GM12891 (cell line): ENCODE measurements at regions not wholly inside any gene's neighbourhood (a gene's known extent, or its start where the extent isn't known, plus 50 kb on each side); places are given as distances from the start of the nearest gene placed in this dataset.
"Not testable (repeated sequence)": the region's sequence is repeated elsewhere in the genome, so short reads cannot be mapped to it uniquely, and the experiment has no call there.

Experiments used
- DNase-seq: peaks from one replicate; pipeline ENCODE4 v3.0.0; 2011; ENCODE audit warnings: low spot score; ENCODE audit not compliant: insufficient read length
- FAIRE-seq: peaks from 2 replicates; lab custom pipeline; 2011; peaks lifted over from hg19 to GRCh38; lab: Jason Lieb, UNC
- PAX5 ChIP-seq: IDR thresholded peaks from 2 replicates; pipeline ENCODE4 v1.6.1; 2011; ENCODE audit warnings: low read length, moderate library complexity, mild to moderate bottlenecking; ENCODE audit not compliant: insufficient read depth, severe bottlenecking
- POLR2A ChIP-seq: IDR thresholded peaks from 2 replicates; pipeline ENCODE4 v1.6.1; 2011; ENCODE audit warnings: low read depth, low read length, control low read depth
- POLR2AphosphoS5 ChIP-seq: IDR thresholded peaks from 2 replicates; pipeline ENCODE4 v1.6.1; 2011; ENCODE audit warnings: low read depth, low read length, control low read depth
- POU2F2 ChIP-seq: IDR thresholded peaks from 2 replicates; pipeline ENCODE4 v1.6.1; 2011; ENCODE audit warnings: low read depth, mild to moderate bottlenecking, control low read depth, low read length, moderate library complexity
- SPI1 ChIP-seq: IDR thresholded peaks from 2 replicates; pipeline ENCODE4 v1.6.1; 2011; ENCODE audit warnings: low read depth, low read length, control low read depth
- TAF1 ChIP-seq: IDR thresholded peaks from 2 replicates; pipeline ENCODE4 v1.6.1; 2011; ENCODE audit warnings: low read depth, low read length, control low read depth

GRCh38 chr14:38039496-38039895, 168.2 kb upstream of the SSTR1 start:
- no peak for FAIRE-seq
- TF ChIP-seq POLR2A: no peak
- TF ChIP-seq POLR2AphosphoS5: no peak
- TF ChIP-seq TAF1: no peak
- no peak for TF ChIP-seq POU2F2
- no peak for TF ChIP-seq PAX5
- no peak for TF ChIP-seq SPI1
- DNase-seq: no peak

GRCh38 chr14:38040411-38040810, 167.3 kb upstream of the SSTR1 start:
- no peak for TF ChIP-seq POLR2A
- TF ChIP-seq PAX5: no peak
- TF ChIP-seq POLR2AphosphoS5: no peak
- TF ChIP-seq TAF1: no peak
- no peak for TF ChIP-seq SPI1
- TF ChIP-seq POU2F2: no peak
- no peak for DNase-seq
- FAIRE-seq: no peak

GRCh38 chr14:38042322-38042721, 165.4 kb upstream of the SSTR1 start:
- TF ChIP-seq PAX5: no peak
- TF ChIP-seq POU2F2: no peak
- TF ChIP-seq SPI1: no peak
- no peak for TF ChIP-seq TAF1
- no peak for TF ChIP-seq POLR2A
- no peak for TF ChIP-seq POLR2AphosphoS5
- no peak for DNase-seq
- FAIRE-seq: no peak

GRCh38 chr14:38044710-38045109, 163.0 kb upstream of the SSTR1 start:
- no peak for TF ChIP-seq PAX5
- TF ChIP-seq POLR2A: no peak
- no peak for TF ChIP-seq SPI1
- no peak for TF ChIP-seq POU2F2
- TF ChIP-seq TAF1: no peak
- no peak for TF ChIP-seq POLR2AphosphoS5
- DNase-seq (no peak), FAIRE-seq (no peak)

- TF ChIP-seq SPI1 (no peak), POU2F2 (no peak), PAX5 (no peak), POLR2AphosphoS5 (no peak)
- DNase-seq (no peak), FAIRE-seq (no peak)
Measured at GRCh38 chr14:38045461-38045860, 162.2 kb upstream of the SSTR1 start.

- TF ChIP-seq PAX5: no peak
- TF ChIP-seq POLR2A: no peak
- no peak for TF ChIP-seq TAF1
- TF ChIP-seq POLR2AphosphoS5: no peak
- no peak for TF ChIP-seq POU2F2
- TF ChIP-seq SPI1: no peak
- no peak for FAIRE-seq
- no peak for DNase-seq
Measured at GRCh38 chr14:38046160-38046559, 161.5 kb upstream of the SSTR1 start.

GRCh38 chr14:38047195-38047902, 160.4 kb upstream of the SSTR1 start:
- TF ChIP-seq POLR2A (no peak), POLR2AphosphoS5 (no peak), TAF1 (no peak), SPI1 (no peak), POU2F2 (no peak), PAX5 (no peak)
- no peak for DNase-seq
- FAIRE-seq: no peak

- DNase-seq (no peak), FAIRE-seq (no peak)
- TF ChIP-seq POLR2AphosphoS5 (no peak), POLR2A (no peak), TAF1 (no peak), SPI1 (no peak), PAX5 (no peak), POU2F2 (no peak)
Measured at GRCh38 chr14:38053666-38054065, 154.0 kb upstream of the SSTR1 start.

- TF ChIP-seq SPI1: no peak
- no peak for TF ChIP-seq PAX5
- no peak for TF ChIP-seq POLR2AphosphoS5
- no peak for TF ChIP-seq TAF1
- TF ChIP-seq POLR2A: no peak
- TF ChIP-seq POU2F2: no peak
- no peak for DNase-seq
- no peak for FAIRE-seq
Measured at GRCh38 chr14:38056270-38056669, 151.4 kb upstream of the SSTR1 start.

- not testable (repeated sequence) for DNase-seq, FAIRE-seq
Measured at GRCh38 chr14:38062223-38062622, 145.5 kb upstream of the SSTR1 start.
